ENCODE measurements at regions not wholly inside any gene's neighbourhood (a gene's known extent, or its start where the extent isn't known, plus 50 kb on each side); places are given as distances from the start of the nearest gene placed in this dataset.
"Not testable (repeated sequence)": the region's sequence is repeated elsewhere in the genome, so short reads cannot be mapped to it uniquely, and the experiment has no call there.

GRCh38 chr1:194358208-194358581 lies 1171.8 kb upstream of the B3GALT2 start:
- DNase-seq: no peak

- DNase-seq: not testable (repeated sequence)
Observed at GRCh38 chr1:194357573-194358207, 1171.3 kb upstream of the B3GALT2 start.

DNA sequence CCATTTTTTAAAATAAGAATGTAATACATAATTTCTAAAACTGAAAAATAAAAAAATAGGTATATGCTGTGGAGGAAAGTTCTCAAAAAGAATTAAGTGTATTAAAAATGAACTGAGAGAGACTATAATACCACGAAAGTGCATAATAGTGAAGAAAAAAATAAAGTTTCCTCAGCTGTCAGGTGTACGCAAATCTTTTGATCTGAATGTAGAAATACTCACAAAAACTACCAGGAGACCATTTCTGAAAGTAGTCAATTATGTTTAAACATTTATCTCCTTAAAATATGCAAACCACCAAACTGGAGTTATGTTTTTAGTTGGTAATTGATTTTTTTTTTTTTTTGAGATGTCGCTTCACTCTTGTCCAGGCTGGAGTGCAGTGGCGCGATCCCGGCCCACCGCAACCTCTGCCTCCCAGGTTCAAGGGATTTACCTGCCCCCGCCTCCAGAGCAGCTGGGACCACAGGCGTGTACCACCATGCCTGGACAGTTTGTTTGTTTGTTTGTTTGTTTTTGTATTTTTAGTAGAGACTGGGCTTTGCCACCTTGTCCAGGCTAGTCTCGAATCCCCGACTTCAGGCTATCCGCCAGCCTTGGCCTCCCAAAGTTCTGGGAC lies 1169.2 kb upstream of the B3GALT2 start:
- no peak for DNase-seq

DNA sequence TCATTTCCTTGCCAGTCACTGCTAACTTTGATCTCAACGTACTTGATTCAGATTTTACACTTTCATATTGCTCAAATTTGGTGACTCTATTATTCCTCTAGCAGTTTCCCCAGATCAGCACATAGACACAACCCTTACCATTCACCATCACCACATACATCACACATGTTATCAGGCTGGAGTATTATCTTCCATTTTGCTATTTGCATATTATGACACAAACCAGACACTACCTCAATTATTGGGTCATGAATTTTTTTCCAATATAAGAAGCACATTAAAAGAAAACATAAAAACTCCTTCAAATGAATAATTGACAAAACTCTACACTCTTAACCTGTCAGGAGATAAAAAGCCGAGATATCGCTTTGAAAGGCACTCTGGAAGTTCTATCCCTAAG lies 1166.7 kb upstream of the B3GALT2 start:
- DNase-seq: no peak

- DNase-seq: no peak
Observed at GRCh38 chr1:194347200-194347599, 1160.8 kb upstream of the B3GALT2 start.

- no peak for DNase-seq
Observed at GRCh38 chr1:194342484-194343262, 1156.3 kb upstream of the B3GALT2 start.

DNA sequence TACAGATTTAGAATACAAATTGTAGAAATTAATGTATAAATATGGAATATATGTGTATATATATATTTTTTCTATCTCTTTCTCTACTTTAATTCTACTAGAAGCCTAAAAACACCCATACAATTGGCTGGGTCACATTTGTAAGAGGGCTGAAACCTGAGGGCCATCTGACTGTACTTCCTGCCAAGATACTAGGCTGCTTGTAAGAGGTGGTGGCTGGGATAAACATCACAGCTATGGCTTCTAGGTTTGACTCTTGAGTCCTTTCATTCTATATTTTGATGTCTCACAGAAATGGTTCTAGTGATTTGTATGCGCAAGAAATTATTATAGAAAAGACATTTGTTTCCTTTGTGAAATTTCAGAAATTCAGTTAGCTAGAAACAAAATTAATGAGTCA lies 1155.2 kb upstream of the B3GALT2 start:
- no peak for DNase-seq

- no peak for DNase-seq
Observed at GRCh38 chr1:194339471-194339870, 1153.1 kb upstream of the B3GALT2 start.

DNA sequence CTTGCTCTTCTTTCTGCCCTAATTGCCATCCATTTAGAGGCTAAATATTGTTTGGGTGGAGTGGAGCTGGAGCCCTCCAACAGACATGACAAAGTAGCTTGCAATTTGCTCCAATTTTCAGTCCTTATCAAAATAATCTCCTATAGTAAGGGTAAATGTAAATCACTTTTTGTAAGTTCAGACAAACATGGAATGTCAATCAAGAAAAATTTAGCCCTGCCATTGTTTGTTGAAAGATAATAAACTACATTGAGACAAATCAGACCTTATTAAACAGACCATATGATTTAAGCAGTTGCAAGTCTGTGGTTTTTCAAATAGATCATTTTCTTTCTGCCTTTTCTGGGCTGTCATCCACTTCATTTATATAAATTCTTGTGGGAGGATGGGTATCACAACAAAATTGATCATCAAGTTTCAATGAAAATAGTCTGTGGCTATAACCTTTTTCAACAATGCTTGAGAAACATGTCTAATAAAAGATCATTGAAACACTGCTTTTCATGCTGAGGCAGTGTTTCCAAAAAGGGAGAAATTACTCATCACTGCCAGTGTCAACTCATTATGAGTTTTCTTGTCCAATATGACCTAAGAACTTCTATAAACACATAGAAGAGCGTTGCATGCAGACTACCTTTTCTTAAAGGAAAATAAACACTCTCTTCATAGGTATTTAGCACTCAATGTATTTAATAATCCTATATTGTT lies 1152.0 kb upstream of the B3GALT2 start:
- DNase-seq: no peak

DNA sequence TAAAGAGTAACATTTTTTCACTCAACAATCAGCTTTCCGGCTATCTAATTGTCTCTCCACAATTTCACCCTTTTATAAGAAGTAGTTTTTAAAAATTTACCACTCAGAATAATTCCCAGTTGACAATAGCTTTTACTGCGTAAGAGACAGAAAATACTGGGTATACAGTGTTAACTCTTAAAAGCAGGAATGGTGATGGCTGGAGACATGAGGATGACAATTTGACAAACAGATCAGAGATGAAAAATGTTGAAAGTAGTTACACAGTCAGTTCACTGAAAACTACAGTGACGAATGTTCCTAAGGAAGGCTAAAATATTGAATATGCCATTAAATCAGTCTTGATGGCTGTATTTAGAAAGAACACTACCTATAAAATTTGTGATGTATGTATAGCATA lies 1146.8 kb upstream of the B3GALT2 start:
- no peak for DNase-seq

GRCh38 chr1:194331758-194332157 lies 1145.3 kb upstream of the B3GALT2 start:
- no peak for DNase-seq

DNA sequence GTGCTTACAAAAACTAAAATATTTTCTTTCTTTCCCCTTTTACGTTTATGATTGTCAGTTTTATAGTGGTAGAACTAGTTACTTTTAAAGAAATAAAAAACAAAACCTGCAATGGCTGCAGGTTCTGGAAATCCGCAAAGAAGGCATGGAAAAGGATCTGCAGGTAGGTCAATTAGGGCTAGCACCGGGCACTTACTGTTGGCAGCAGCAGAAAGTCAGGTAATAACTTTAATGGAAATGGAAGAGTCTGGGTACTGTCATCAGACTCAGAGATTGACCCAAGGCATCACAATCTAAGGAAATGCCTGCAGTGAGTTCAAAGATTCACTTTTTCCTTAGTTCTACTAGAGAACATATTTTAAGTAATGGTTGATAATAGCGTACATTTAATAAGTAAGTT lies 1136.3 kb upstream of the B3GALT2 start:
- no peak for DNase-seq

GRCh38 chr1:194318790-194319280 lies 1132.4 kb upstream of the B3GALT2 start:
- DNase-seq: no peak

DNA sequence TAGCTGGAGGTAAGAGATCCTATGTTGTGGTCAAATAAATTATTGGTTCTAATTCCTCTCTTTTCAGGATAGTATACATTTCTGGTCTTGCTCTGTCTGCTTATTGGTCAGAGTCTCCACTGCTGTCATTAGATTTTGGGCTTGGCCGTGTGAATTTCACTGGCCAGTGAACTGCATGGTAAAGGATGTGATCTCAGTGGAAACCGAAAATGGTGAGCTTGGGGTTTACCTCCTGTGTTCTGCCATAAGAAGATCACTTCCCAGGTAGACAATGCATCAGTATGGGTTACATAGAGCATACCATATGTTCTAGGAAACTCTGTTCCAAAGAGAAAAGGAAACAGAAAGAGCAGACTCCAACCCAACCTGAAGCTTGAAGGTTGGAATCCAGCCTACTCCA lies 1123.3 kb upstream of the B3GALT2 start:
- no peak for DNase-seq

- DNase-seq: no peak
Observed at GRCh38 chr1:194309269-194309668, 1122.9 kb upstream of the B3GALT2 start.

DNA sequence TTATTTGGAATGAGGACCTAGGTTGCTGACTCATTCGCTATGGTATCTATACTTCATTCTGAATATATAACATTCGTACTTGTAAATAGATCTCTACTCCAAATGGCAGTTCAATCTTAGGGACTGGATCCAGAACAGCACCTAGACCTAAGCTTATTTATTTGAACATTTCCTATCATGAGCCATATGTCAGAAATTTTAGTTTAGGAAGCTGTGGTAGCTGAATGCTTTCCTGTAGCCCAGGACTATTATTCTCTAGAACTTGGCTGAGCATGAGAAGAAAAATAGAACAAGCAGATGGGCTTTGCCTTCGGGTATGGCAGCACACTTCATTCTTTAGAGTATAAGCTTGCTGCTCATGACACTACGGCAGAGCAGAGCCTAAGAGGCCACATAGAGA lies 1114.4 kb upstream of the B3GALT2 start:
- DNase-seq: no peak

- DNase-seq: no peak
Observed at GRCh38 chr1:194300340-194300739, 1113.9 kb upstream of the B3GALT2 start.

DNA sequence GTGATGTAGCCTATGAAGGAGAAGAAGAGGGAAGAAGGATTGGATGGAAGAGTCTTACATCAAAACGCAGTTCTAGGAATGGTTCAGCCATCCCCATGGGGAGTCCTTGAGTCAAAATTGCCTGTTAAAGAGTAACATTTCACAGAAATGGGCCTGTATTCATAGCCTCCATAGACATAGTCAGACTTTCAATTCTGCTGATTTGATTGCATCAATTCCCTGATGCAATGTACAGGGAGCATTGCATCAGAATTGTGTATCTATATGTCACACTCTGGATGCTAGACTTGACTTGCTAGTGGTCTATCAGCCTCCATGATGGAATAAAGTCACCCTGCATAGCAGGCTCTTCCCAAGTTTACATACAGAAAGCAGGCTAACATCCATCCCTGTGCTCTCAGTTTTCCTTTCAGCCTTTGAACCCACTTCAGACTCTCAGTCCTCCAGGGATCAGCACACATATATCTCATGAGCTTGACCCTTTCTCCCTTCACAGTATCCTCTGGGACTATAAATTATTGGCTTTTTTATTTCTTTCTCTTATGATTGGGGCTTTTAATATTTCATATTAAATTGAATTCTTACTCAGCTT lies 1111.7 kb upstream of the B3GALT2 start:
- no peak for DNase-seq

DNA sequence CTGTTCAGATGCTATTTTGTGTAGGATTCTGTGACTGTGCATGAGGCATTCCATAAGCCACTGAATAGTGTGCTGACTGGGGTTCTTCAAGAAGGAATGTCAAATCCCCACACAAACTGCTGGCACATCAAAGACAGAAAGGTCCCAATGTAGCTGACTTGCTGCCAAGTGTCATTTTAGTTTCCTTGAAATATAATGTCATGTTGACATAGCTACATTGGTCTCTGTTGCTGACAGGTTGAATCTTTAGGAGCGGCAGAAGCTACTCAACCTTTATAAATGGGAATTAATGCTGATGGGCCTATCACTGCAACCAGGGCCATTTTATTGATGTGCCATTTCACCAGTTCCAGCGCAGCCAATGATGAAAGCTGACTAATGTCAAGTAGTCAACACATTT lies 1110.7 kb upstream of the B3GALT2 start:
- no peak for DNase-seq

DNA sequence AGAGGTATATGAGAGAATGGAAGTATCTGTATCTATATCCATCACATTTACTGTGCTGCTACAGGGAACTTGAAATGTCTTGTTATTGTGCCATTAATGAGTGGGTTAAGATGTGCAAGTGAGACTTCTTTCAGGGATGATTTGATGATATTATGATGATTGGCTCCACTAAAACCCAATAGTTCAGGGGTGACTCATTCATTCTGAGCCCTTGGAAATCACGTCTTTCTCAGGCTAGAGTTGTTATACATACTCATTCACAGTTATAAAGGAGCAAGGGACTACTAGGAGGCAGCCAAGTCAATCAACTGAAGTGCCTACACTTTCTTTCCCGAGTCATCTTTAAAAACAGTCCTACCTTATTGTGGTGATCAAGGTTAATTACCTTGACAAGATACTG lies 1109.8 kb upstream of the B3GALT2 start:
- no peak for DNase-seq

DNA sequence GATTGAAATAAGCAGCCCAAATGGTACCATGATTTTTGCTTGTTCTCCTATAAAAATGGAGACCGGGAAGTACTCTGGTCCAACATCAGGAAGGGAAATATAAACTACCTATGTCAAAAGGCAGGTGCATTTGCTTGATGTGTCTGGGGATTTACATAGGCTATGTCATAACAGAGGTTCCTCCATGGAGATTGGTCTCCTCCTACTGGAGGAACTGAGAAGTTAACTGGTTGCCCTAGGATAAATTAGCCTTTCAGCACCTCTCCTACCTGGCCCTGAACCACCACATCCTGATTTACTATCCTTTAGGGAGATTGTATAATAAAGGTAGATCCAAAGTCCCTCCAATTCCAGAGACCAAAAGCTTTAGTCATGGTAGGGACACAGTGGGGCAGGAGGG lies 1109.3 kb upstream of the B3GALT2 start:
- DNase-seq: peak; percentile 17

DNA sequence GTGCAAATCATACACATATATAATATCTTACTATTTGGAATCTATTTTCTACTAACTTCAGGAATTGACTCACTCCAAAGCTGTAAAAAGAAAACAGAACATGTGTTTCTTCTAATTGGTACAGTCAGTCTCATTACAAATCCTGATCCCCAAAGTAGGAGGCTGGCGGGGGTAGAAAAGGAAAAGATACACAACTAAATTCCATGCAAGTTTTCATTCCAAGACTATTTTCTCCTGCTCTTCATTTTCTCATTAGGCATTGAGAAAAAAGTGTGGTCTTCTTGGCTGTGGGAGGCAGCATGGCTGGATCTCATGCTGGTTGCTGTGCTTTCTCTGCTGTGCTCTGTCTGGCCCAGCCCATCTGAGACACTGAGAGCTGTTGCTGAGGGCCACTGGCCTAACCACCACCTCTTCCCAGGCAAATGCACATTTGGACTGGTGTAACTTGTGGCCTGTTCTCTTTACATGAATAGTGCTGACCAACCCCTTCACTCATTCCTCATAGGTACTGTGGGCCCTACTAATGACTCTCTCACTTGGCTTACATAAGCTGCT lies 1107.5 kb upstream of the B3GALT2 start:
- DNase-seq: no peak

GRCh38 chr1:194292966-194293365 lies 1106.6 kb upstream of the B3GALT2 start:
- no peak for DNase-seq

Measured in activated CD8-positive, alpha-beta memory T cell treated with anti-CD3 and anti-CD28 coated beads, Interleukin-2, amount 50 U/mL, for 4 hours (primary cell).